Posterior vena cava (tissue), 2 donors: ENCODE measurements at regions not wholly inside any gene's neighbourhood (a gene's known extent, or its start where the extent isn't known, plus 50 kb on each side); places are given as distances from the start of the nearest gene placed in this dataset.

Source experiments
- DNase-seq: peaks from one replicate; pipeline ENCODE4 v3.0.0-alpha.2; 2020; ENCODE audit warnings: low spot score
- intact Hi-C, 2 donors: fragments of 100-400 bp; cut with DNase I; formaldehyde crosslinking; loops; one replicate each; pipeline versions ENCODE4 v1.14.1 to v1.14.2; 2022 to 2023
- donor health status: DM: yes; HTN: yes; CAD: no.
- donor health status: DM: yes; HTN: yes; CAD: no.

- intact Hi-C loops = no loop called here
Measured at GRCh38 chr1:58977598-58977997, 193.8 kb upstream of the JUN start.

GRCh38 chr1:58978096-58978495 lies 194.2 kb upstream of the JUN start:
- intact Hi-C loops = no loop called here

More at GRCh38 chr1:58977598-58977997, 193.8 kb upstream of the JUN start:
- DNase-seq = no peak

GRCh38 chr1:58979086-58979485 lies 195.2 kb upstream of the JUN start:
- DNase-seq = no peak
- intact Hi-C loops = no loop called here

More at GRCh38 chr1:58978096-58978495, 194.2 kb upstream of the JUN start:
- DNase-seq = no peak

GRCh38 chr1:58979677-58980076 lies 195.8 kb upstream of the JUN start:
- intact Hi-C loops = no loop called here
- DNase-seq = no peak

DNA sequence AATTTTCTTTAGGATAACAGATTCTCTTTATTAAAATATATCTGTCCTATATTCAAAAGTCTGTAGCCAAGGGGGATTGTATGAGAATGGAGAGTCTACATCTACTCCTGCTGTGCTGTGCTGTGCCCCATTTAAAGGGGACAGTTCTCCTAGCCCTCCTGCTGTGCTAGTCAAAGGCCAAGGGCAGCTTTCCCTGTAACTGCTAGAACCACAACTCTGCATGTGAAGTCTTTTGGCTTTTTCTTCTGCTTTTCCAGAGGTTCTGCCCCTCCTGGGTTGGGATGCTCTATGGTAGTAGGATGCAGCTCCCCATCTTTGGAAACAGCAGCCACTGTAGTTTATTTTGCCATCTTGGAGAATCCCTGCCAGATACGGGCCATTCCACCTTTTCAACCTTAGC lies 197.5 kb upstream of the JUN start:
- intact Hi-C loops = no loop called here
- DNase-seq = no peak

- DNase-seq = no peak
- intact Hi-C loops = no loop called here
Measured at GRCh38 chr1:58982259-58982998, 198.6 kb upstream of the JUN start.

GRCh38 chr1:58983162-58983561 lies 199.3 kb upstream of the JUN start:
- intact Hi-C loops = no loop called here
- DNase-seq = no peak

DNA sequence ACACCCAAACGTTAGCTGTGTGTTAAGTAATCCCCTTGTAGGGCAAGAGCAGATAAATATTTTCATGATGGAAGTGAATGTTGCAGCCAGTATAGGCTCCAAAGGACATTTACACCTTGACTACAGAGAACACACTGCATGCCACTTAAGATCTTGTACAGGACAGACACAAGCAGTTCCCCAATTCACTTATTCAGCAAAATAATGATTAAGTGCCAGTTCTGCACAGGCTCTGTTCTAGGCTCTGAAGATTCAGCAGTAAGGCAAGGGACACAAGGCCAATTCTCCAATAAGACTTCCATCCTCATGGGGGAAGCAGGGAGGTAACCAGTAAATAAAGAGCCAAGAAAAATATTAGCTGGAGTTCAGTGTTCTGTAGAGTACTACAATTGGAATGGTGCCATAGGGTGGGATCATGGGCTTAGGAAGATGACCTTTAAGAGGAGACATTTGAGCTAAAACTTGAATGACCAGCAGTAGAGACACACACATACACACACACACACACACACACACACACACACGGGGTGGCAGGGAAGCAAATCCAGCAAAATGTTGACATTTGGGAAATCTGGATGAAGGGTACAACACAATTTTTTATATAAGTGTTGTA lies 199.9 kb upstream of the JUN start:
- DNase-seq = no peak
- intact Hi-C loops = no loop called here

- no peak for DNase-seq
- intact Hi-C loops = loop anchor here in 1 of 2 donors (5.0 kb wide), 1 partner anchor 1810 kb away; no protein-coding TSS in a partner anchor
Measured at GRCh38 chr1:58986996-58987767, 203.3 kb upstream of the JUN start.

GRCh38 chr1:58988752-58989151 lies 204.9 kb upstream of the JUN start:
- intact Hi-C loops = loop anchor here in 1 of 2 donors (5.0 kb wide), 1 partner anchor 1809 kb away; no protein-coding TSS in a partner anchor
- DNase-seq = no peak

- intact Hi-C loops = loop anchor here in 1 of 2 donors (5.0 kb wide), 1 partner anchor 1807 kb away; no protein-coding TSS in a partner anchor
Measured at GRCh38 chr1:58989845-58990244, 206.0 kb upstream of the JUN start.

GRCh38 chr1:58991305-58991704 lies 207.5 kb upstream of the JUN start:
- intact Hi-C loops = no loop called here
- DNase-seq = no peak

More at GRCh38 chr1:58989845-58990244, 206.0 kb upstream of the JUN start:
- no peak for DNase-seq

GRCh38 chr1:58992643-58993042 lies 208.8 kb upstream of the JUN start:
- intact Hi-C loops = no loop called here
- DNase-seq = no peak

DNA sequence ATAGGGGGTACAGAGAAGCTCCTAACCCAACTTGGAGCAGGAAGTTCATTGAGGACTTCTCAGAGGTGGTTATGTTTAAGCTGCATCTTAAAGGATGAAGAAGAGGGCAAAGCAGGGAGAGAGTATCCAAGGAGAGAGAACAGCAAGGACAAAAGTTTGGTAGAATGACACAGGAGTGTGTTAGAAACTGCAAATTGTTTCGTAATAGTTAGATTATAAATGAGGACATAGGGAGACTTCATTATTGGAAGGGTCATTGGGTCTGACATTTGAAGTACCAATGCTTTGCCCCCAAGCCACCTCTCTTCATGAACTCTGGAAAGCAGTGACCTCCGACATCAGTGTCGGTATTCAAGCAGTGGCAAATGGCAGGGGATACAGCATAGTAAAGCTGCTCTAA lies 209.6 kb upstream of the JUN start:
- intact Hi-C loops = no loop called here
- no peak for DNase-seq

DNA sequence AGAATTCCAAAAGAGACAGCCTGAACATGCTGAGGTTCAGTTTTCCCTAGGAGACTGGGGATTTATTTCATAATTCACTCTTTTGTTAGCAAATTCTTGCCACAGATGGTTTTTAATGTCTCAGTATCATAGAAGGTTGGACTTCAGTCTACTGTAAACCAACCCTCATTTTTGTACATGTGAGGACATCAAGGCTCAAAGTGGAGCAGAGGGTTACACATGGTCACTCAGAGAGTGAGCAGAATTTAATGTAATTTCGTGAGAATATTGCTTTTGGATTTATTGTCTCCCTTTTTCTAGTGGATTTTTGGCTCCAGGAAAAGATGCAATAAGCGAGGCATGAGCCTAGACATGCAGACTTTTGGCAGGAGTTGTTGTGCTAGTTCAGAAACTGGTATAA lies 210.8 kb upstream of the JUN start:
- intact Hi-C loops = no loop called here
- no peak for DNase-seq

GRCh38 chr1:58996341-58997059 lies 212.7 kb upstream of the JUN start:
- intact Hi-C loops = no loop called here

GRCh38 chr1:58997060-58997411 lies 213.2 kb upstream of the JUN start:
- intact Hi-C loops = no loop called here
- no peak for DNase-seq

More at GRCh38 chr1:58996341-58997059, 212.7 kb upstream of the JUN start:
- DNase-seq = no peak

DNA sequence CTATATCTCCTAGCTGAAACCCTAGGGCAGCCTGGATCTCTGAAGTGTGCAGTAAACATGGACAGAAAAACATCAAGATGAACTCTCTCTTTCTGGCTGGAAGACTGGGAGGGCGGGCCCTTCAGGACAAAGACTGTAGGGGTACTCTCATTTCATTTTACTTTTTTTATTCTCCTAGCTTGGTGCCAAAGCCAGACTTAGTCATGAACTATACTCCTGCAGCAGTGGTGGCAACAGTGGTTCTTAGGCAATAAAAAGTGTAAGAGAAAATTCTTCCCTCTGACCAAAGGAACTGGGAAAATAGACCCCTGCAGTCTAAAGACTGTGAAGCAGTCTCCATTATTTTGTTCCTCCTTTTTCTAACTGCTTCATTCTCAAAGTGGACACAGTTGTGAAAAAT lies 213.8 kb upstream of the JUN start:
- no peak for DNase-seq
- intact Hi-C loops = no loop called here

DNA sequence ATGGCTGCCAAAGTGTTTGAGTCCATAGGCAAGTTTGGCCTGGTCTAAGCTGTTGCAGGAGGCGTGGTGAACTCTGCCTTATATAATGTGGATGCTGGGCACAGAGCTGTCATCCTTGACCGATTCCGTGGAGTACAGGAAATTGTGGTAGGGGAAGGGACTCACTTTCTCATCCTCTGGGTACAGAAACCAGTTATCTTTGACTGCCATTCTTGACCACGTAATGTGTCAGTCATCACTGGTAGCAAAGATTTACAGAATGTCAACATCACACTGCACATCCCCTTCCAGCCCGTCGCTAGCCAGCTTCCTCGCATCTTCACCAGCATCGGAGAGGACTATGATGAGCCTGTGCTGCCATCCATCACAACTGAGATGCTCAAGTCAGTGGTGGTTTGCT lies 215.8 kb upstream of the JUN start:
- intact Hi-C loops = no loop called here
- DNase-seq = no peak

- intact Hi-C loops = no loop called here
- no peak for DNase-seq
Measured at GRCh38 chr1:59004755-59005154, 220.9 kb upstream of the JUN start.
